ENCODE measurements at regions not wholly inside any gene's neighbourhood (a gene's known extent, or its start where the extent isn't known, plus 50 kb on each side); places are given as distances from the start of the nearest gene placed in this dataset.

DNA sequence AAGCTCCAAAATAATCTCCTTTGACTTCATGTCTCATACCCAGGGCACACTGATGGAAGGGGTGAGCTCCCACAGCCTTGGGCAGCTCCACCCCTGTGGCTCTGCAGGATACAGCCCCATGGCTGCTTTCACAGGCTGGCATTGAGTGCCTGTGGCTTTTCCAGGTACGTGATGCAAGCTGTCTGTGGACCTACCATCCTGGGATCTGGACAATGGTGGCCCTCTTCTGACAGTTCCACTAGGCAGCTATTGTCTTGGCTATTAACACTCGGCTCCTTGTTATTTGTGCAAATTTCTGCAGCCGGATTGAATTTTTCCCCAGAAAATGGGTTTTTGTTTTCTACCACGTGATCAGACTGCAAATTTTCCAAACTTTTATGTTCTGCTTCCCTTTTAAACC is 634.2 kb downstream of the TSN start:
- H2AK5ac ChIP-seq (ENCODE audit: low read depth, low read length): no peak overlapping the region
- H3K4me1 ChIP-seq (replicated peaks in 1 of 4; ENCODE audit: control insufficient read depth in 3 of 4, insufficient read depth in 4 of 4, low read length in 3 of 4): no peaks in the 10 kb centered on the region
- no peak overlapping the region for H3K27ac ChIP-seq (ENCODE audit: low read depth, low read length)
- H3K56ac ChIP-seq (replicated peaks; ENCODE audit: insufficient read length, low read depth, low read length): no peak overlapping the region
- H4K8ac ChIP-seq (ENCODE audit: extremely low read depth, insufficient read depth, low read length): no peak overlapping the region
- no peaks in the 10 kb centered on the region for H3K36me3 ChIP-seq (ENCODE audit: control insufficient read depth in 2 of 4, insufficient read depth in 4 of 4, low read length in 3 of 4)
- H3K27me3 ChIP-seq (replicated peaks in 1 of 4; ENCODE audit: control insufficient read depth in 3 of 4, extremely low read depth in 1 of 4, insufficient read depth in 3 of 4, low read length in 3 of 4): no peaks in the 10 kb centered on the region
- no peak overlapping the region for H2BK12ac ChIP-seq (ENCODE audit: low read depth, low read length)
- H3K14ac ChIP-seq (ENCODE audit: insufficient read length): no peak overlapping the region
- H4K5ac ChIP-seq (ENCODE audit: insufficient read length, low read depth, low read length): no peak overlapping the region
- FAIRE-seq (no peak), DNase-seq (ENCODE audit: low read depth in 1 of 2, low spot score in 2 of 2) (no peak)
- CTCF ChIA-PET (ENCODE audit: partially characterized antibody): no interaction called here
- no peak overlapping the region for H4K91ac ChIP-seq (replicated peaks; ENCODE audit: insufficient read length, low read length)
- no peak overlapping the region for H2BK5ac ChIP-seq (ENCODE audit: low read depth, low read length)
- 87% methylated on average over 4 of the region's 4 CpGs; no CpG with 5 or more reads in 1 of the 2 experiments for WGBS, 2 experiments (ENCODE audit: extremely low coverage in 1 of 2, insufficient coverage in 1 of 2, insufficient read length in 1 of 2, insufficient replicate concordance in 2 of 2, low coverage in 1 of 2, low lambda C conversion rate in 2 of 2, missing lambda C conversion rate in 1 of 2)
- no peak overlapping the region for H2AFZ ChIP-seq (ENCODE audit: low read length)
- no peak overlapping the region for H2BK120ac ChIP-seq (replicated peaks; ENCODE audit: low read depth, low read length)
- H3K79me1 ChIP-seq (ENCODE audit: low read depth, low read length): no peaks in the 10 kb centered on the region
- POLR2A ChIA-PET (ENCODE audit: partially characterized antibody): no interaction called here
- no peaks in the 10 kb centered on the region for H3K79me2 ChIP-seq (ENCODE audit: control insufficient read depth in 1 of 2, insufficient read depth in 2 of 2, low read length in 2 of 2)
- H3K4me3 ChIP-seq (ENCODE audit: extremely low read depth in 1 of 4, insufficient read depth in 2 of 4, low read depth in 3 of 4, low read length in 4 of 4): no peak overlapping the region
- H2BK15ac ChIP-seq (ENCODE audit: low read length): no peak overlapping the region
- no peak overlapping the region for H2BK20ac ChIP-seq (ENCODE audit: low read length)
- H3K18ac ChIP-seq (ENCODE audit: extremely low read depth, low read length): no peak overlapping the region
- H3K4me2 ChIP-seq (ENCODE audit: insufficient read depth in 1 of 2, low read depth in 2 of 2, low read length in 2 of 2): no peak overlapping the region
- H4K20me1 ChIP-seq (replicated peaks in 1 of 2; ENCODE audit: control insufficient read depth in 1 of 2, insufficient read depth in 2 of 2, low read length in 2 of 2): no peaks in the 10 kb centered on the region
- H3K4ac ChIP-seq (replicated peaks; ENCODE audit: insufficient read length, low read depth, low read length): no peak overlapping the region
- 0 out of 4 replicates have a peak, but pooled peaks cover 0 to 3% of the 10 kb centered on the region in 2 experiments for H3K9me3 ChIP-seq (ENCODE audit: insufficient read depth in 2 of 2, low read depth in 1 of 2, low read length in 1 of 2)
- no peaks in the 10 kb centered on the region for H3K23me2 ChIP-seq (ENCODE audit: low read depth, low read length)
- H3K23ac ChIP-seq (ENCODE audit: insufficient read length): no peak overlapping the region
- H3K9ac ChIP-seq (replicated peaks in 1 of 4; ENCODE audit: extremely low read depth in 1 of 4, low read depth in 3 of 4, low read length in 3 of 4): no peak overlapping the region
- TF ChIP-seq JUND (IDR thresholded peaks at IDR 0.05; ENCODE audit: low read length): no peak
- no peak for TF ChIP-seq SUZ12 (IDR thresholded peaks at IDR 0.05; ENCODE audit: low read length)
- no peak for TF ChIP-seq SP2 (IDR thresholded peaks at IDR 0.05; ENCODE audit: low read length)
- TF ChIP-seq, protein P1, sequence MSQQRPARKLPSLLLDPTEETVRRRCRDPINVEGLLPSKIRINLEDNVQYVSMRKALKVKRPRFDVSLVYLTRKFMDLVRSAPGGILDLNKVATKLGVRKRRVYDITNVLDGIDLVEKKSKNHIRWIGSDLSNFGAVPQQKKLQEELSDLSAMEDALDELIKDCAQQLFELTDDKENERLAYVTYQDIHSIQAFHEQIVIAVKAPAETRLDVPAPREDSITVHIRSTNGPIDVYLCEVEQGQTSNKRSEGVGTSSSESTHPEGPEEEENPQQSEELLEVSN (IDR thresholded peaks at IDR 0.05): no peak
- TF ChIP-seq RBBP5 (IDR thresholded peaks at IDR 0.05; ENCODE audit: borderline replicate concordance, low read depth, low read length): no peak
- no peak for TF ChIP-seq POLR2A (IDR thresholded peaks at IDR 0.05; ENCODE audit: control extremely low read depth in 1 of 2, low read depth in 2 of 2, low read length in 2 of 2)
- no peak for TF ChIP-seq BCL11A (IDR thresholded peaks at IDR 0.05; ENCODE audit: low read depth in 2 of 2, low read length in 2 of 2)
- no peak for TF ChIP-seq ZNF274 (IDR thresholded peaks at IDR 0.05; ENCODE audit: borderline replicate concordance, extremely low read depth, low read length)
- no peak for TF ChIP-seq POLR2AphosphoS5 (IDR thresholded peaks at IDR 0.05; ENCODE audit: low read depth, low read length)
- no peak for TF ChIP-seq BRCA1 (IDR thresholded peaks at IDR 0.05; ENCODE audit: low read depth, low read length)
- no peak for TF ChIP-seq SRF (IDR thresholded peaks at IDR 0.05; ENCODE audit: low read depth, low read length)
- TF ChIP-seq SIN3A (conservative IDR thresholded peaks at IDR 0.05 in 1 of 2, IDR thresholded peaks at IDR 0.05 in 1 of 2; ENCODE audit: low read depth in 1 of 2, low read length in 2 of 2): no peak
- no peak for TF ChIP-seq EP300 (IDR thresholded peaks at IDR 0.05; ENCODE audit: borderline replicate concordance in 1 of 2, low read depth in 2 of 2, low read length in 2 of 2)
- no peak for TF ChIP-seq CEBPB (IDR thresholded peaks at IDR 0.05; ENCODE audit: low read depth, low read length)
